ENCODE measurements at regions not wholly inside any gene's neighbourhood (a gene's known extent, or its start where the extent isn't known, plus 50 kb on each side); places are given as distances from the start of the nearest gene placed in this dataset.

DNA sequence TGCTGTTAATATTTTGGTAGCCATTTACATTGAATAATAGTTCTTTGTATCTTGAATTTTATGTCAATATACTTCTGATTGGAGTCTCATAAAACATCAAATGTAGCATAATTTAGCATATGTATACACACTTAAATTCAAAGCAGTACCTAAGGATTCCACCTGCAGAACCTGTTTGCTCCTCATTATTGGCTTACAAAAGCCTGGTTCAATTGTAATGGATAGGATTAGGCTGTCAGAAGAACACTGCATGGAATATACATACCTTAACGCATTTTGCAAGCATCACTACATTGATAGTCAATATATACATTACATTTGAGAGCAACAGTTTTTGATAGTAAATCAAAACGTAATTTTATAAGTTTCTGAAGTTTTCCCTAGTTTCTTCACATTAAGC lies 711.3 kb upstream of the COX7C start (continued):
- no peak for TF ChIP-seq ERF (CRISPR knock-in tag; IDR thresholded peaks at IDR 0.05)
- no peak for TF ChIP-seq BCLAF1 (IDR thresholded peaks at IDR 0.05; ENCODE audit: borderline replicate concordance in 1 of 2, control insufficient read depth in 1 of 2, low read depth in 2 of 2, low read length in 1 of 2)
- no peak for TF ChIP-seq TCF3 (CRISPR knock-in tag; IDR thresholded peaks at IDR 0.05)
- TF ChIP-seq ZNF175 (CRISPR knock-in tag; IDR thresholded peaks at IDR 0.05; ENCODE audit: low read depth) = no peak
- no peak for TF ChIP-seq ZNF253 (CRISPR knock-in tag; conservative IDR thresholded peaks at IDR 0.05)

GRCh38 chr5:85910335-85910734 lies 707.4 kb upstream of the COX7C start:
- H3K4me3 ChIP-seq = no peak overlapping the region
- no peak overlapping the region for H3K9ac ChIP-seq (ENCODE audit: insufficient read depth in 1 of 2, low read depth in 2 of 2, low read length in 2 of 2)
- no peak overlapping the region for H3K27ac ChIP-seq (ENCODE audit: extremely low read depth, low read depth, low read length)
- H3K4me2 ChIP-seq (ENCODE audit: insufficient read depth, low read length) = no peak overlapping the region
- in situ Hi-C loops (cut with MboI) (no loop called here), intact Hi-C loops (cut with micrococcal nuclease) (no loop called here)
- FAIRE-seq (no peak), ATAC-seq (no peak), DNase-seq (ENCODE audit: extremely low read depth in 1 of 4, low spot score in 3 of 4) (no peak)
- H2AFZ ChIP-seq (ENCODE audit: low read depth, low read length) = no peak overlapping the region
- H3K36me3 ChIP-seq (ENCODE audit: control insufficient read depth, insufficient read depth, low read length) = no peaks in the 10 kb centered on the region
- H3K4me1 ChIP-seq (replicated peaks in 1 of 2; ENCODE audit: control insufficient read depth in 2 of 2, insufficient read depth in 2 of 2, low read length in 2 of 2) = no peaks in the 10 kb centered on the region
- H3K79me2 ChIP-seq (ENCODE audit: control insufficient read depth, insufficient read depth, low read length) = no peaks in the 10 kb centered on the region
- ChIA-PET POLR2A (interaction anchor here (1.2 kb wide), 1 partner anchor 21 kb away, joined by 3 read pairs; no protein-coding TSS in a partner anchor), CTCF (ENCODE audit: low intra/inter-chr PET ratio) (no interaction called here)
- H4K20me1 ChIP-seq (replicated peaks; ENCODE audit: control insufficient read depth, insufficient read depth, low read length) = no peaks in the 10 kb centered on the region
- no peak for TF ChIP-seq RAD51 (IDR thresholded peaks at IDR 0.05; ENCODE audit: borderline replicate concordance, low read depth)
- TF ChIP-seq CC2D1A (IDR thresholded peaks at IDR 0.05) = no peak
- TF ChIP-seq DPF2 (IDR thresholded peaks at IDR 0.05) = no peak
- no peak for TF ChIP-seq SOX6 (IDR thresholded peaks at IDR 0.05)
- TF ChIP-seq ZNF316 (IDR thresholded peaks at IDR 0.05) = no peak
- no peak for TF ChIP-seq POLR2A (conservative IDR thresholded peaks at IDR 0.05)
- TF ChIP-seq, protein P1, sequence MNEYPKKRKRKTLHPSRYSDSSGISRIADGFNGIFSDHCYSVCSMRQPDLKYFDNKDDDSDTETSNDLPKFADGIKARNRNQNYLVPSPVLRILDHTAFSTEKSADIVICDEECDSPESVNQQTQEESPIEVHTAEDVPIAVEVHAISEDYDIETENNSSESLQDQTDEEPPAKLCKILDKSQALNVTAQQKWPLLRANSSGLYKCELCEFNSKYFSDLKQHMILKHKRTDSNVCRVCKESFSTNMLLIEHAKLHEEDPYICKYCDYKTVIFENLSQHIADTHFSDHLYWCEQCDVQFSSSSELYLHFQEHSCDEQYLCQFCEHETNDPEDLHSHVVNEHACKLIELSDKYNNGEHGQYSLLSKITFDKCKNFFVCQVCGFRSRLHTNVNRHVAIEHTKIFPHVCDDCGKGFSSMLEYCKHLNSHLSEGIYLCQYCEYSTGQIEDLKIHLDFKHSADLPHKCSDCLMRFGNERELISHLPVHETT (CRISPR knock-in tag; conservative IDR thresholded peaks at IDR 0.05 in 1 of 2, IDR thresholded peaks at IDR 0.05 in 1 of 2) = no peak
- TF ChIP-seq POLR3A (IDR thresholded peaks at IDR 0.05; ENCODE audit: borderline replicate concordance, extremely low read depth, insufficient read depth, insufficient read length) = no peak
- TF ChIP-seq SP1 (CRISPR knock-in tag; IDR thresholded peaks at IDR 0.05) = no peak
- TF ChIP-seq, protein P2, sequence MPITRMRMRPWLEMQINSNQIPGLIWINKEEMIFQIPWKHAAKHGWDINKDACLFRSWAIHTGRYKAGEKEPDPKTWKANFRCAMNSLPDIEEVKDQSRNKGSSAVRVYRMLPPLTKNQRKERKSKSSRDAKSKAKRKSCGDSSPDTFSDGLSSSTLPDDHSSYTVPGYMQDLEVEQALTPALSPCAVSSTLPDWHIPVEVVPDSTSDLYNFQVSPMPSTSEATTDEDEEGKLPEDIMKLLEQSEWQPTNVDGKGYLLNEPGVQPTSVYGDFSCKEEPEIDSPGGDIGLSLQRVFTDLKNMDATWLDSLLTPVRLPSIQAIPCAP (CRISPR knock-in tag; IDR thresholded peaks at IDR 0.05; ENCODE audit: borderline replicate concordance) = no peak
- no peak for TF ChIP-seq TAF1 (IDR thresholded peaks at IDR 0.05; ENCODE audit: control insufficient read depth, extremely low read depth, insufficient read depth, low read length, severe bottlenecking)
- no peak for TF ChIP-seq RFX7 (CRISPR knock-in tag; IDR thresholded peaks at IDR 0.05)
- no peak for TF ChIP-seq PHTF2 (CRISPR knock-in tag; IDR thresholded peaks at IDR 0.05)
- no peak for TF ChIP-seq ZNF408 (CRISPR knock-in tag; IDR thresholded peaks at IDR 0.05; ENCODE audit: low read depth)
- H3K9me1 ChIP-seq (ENCODE audit: control insufficient read depth, insufficient read depth, low read length) = no peaks in the 10 kb centered on the region
- H3K9me3 ChIP-seq (replicated peaks; ENCODE audit: control insufficient read depth, insufficient read depth, low read depth, low read length) = no peaks in the 10 kb centered on the region
- H3K27me3 ChIP-seq (ENCODE audit: control insufficient read depth in 2 of 2, insufficient read depth in 2 of 2, low read length in 2 of 2) = no peaks in the 10 kb centered on the region
- BruUV-seq (replicated peaks) = no TSS peak
- WGBS (ENCODE audit: insufficient coverage, low coverage, missing lambda C conversion rate) = 10% methylated on average over 2 of the region's 2 CpGs
